B cell (primary cell): ENCODE measurements at regions not wholly inside any gene's neighbourhood (a gene's known extent, or its start where the extent isn't known, plus 50 kb on each side); places are given as distances from the start of the nearest gene placed in this dataset.

Source experiments
- CTCF ChIP-seq: fragments of 200-600 bp; IDR thresholded peaks from one replicate; pipeline ENCODE4 v1.8.0; 2022; ENCODE audit warnings: antibody characterized with exemption, mild to moderate bottlenecking
- EZH2 ChIP-seq: IDR thresholded peaks from 2 replicates; pipeline ENCODE4 v1.6.1; 2012; ENCODE audit warnings: borderline replicate concordance, low read depth, mild to moderate bottlenecking, moderate library complexity, low read length; ENCODE audit not compliant: insufficient read depth, poor library complexity, severe bottlenecking

DNA sequence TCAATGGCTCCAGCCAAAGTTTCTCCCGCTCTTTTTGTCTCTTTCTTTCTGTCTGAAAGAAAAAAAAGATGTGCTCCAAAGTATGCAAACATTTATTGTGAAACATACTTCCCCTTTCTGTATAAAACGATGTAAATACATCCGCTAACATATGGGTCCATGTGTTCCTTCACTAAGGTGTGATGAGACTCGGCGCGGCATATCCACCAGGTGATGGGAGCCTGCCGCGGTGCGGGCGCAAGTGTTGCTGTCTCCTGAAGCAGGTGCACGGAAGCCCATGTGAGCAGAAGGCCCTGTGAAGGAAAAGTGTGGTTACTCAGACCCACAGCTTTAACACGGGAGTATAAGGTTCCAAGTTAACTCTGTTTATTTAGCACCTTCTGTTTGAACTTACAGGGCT is 466.6 kb upstream of the C1orf87 start:
- TF ChIP-seq CTCF (no peak), EZH2 (no peak)
